IMR-90 (cell line): ENCODE measurements at regions not wholly inside any gene's neighbourhood (a gene's known extent, or its start where the extent isn't known, plus 50 kb on each side); places are given as distances from the start of the nearest gene placed in this dataset.
"Not testable (repeated sequence)": the region's sequence is repeated elsewhere in the genome, so short reads cannot be mapped to it uniquely, and the experiment has no call there.

ENCODE experiments used
- ATAC-seq: fragments of 200-7000 bp; cut with Tn5 transposase; 2 replicates; pipeline ENCODE4 v1.9.1; 2020; ENCODE audit warnings: low read depth, mild to moderate bottlenecking, moderate library complexity
- BruUV-seq: library from RNA; stranded (reverse); fragments of 400-500 nt; replicated peaks from 2 replicates; lab custom pipeline; 2021; lab: Mats Ljungman, UMichigan
- CTCF ChIA-PET: fragments of 300-600 bp; formaldehyde crosslinking; extraction: SDS; loops from one replicate; lab custom pipeline; 2021; ENCODE audit warnings: antibody characterized with exemption; lab: Yijun Ruan, JAX
- POLR2A ChIA-PET: fragments of 300-600 bp; sonication (Branson Sonifier 250); formaldehyde crosslinking; loops from one replicate; lab custom pipeline; 2022; ENCODE audit warnings: antibody characterized with exemption; ENCODE audit not compliant: unreplicated experiment; lab: Charles Lee
- DNase-seq: peaks from one replicate; pipeline ENCODE4 v3.0.0; 2013
- H2AFZ ChIP-seq: replicated peaks from 2 replicates; pipeline ENCODE3; 2013; ENCODE audit warnings: low read length, mild to moderate bottlenecking; ENCODE audit not compliant: poor library complexity
- H2AK5ac ChIP-seq: 2 replicates; pipeline ENCODE4 v1.6.1; 2013; ENCODE audit warnings: low read depth, low read length, inconsistent platforms
- H2AK9ac ChIP-seq: replicated peaks from 2 replicates; pipeline ENCODE3; 2013; ENCODE audit warnings: mild to moderate bottlenecking, low read depth, low read length, moderate library complexity; ENCODE audit not compliant: poor library complexity
- H2BK120ac ChIP-seq: 2 replicates; pipeline ENCODE4 v1.6.1; 2013; ENCODE audit warnings: low read depth, low read length, inconsistent platforms
- H2BK15ac ChIP-seq: 3 replicates; pipeline ENCODE4 v1.6.1; 2013; ENCODE audit warnings: low read depth, low read length, inconsistent platforms
- H2BK20ac ChIP-seq: 2 replicates; pipeline ENCODE4 v1.6.1; 2013; ENCODE audit warnings: low read depth, mild to moderate bottlenecking, inconsistent platforms, low read length, moderate library complexity
- H2BK5ac ChIP-seq: 2 replicates; pipeline ENCODE4 v1.6.1; 2013; ENCODE audit warnings: mild to moderate bottlenecking, low read depth, low read length, inconsistent platforms; ENCODE audit not compliant: poor library complexity, severe bottlenecking
- H3K14ac ChIP-seq: replicated peaks from 2 replicates; pipeline ENCODE4 v1.6.1; 2013; ENCODE audit warnings: low read depth, low read length, inconsistent platforms
- H3K18ac ChIP-seq: 2 replicates; pipeline ENCODE4 v1.6.1; 2013; ENCODE audit warnings: low read depth, low read length, control low read depth
- H3K23ac ChIP-seq: 2 replicates; pipeline ENCODE4 v1.6.1; 2013; ENCODE audit warnings: low read depth, low read length, inconsistent platforms
- H3K27ac ChIP-seq: 2 replicates; pipeline ENCODE4 v1.5.1; 2013; ENCODE audit warnings: mild to moderate bottlenecking, control low read depth, low read length; ENCODE audit not compliant: insufficient read depth
- H3K27me3 ChIP-seq: 2 replicates; pipeline ENCODE4 v1.6.1; 2013; ENCODE audit warnings: low read length; ENCODE audit not compliant: control insufficient read depth, insufficient read depth
- H3K36me3 ChIP-seq: 2 replicates; pipeline ENCODE4 v1.6.1; 2013; ENCODE audit warnings: low read length, mixed read lengths; ENCODE audit not compliant: control insufficient read depth, insufficient read depth
- H3K4ac ChIP-seq: 2 replicates; pipeline ENCODE4 v1.6.1; 2013; ENCODE audit warnings: low read depth, low read length, inconsistent platforms
- H3K4me1 ChIP-seq: 2 replicates; pipeline ENCODE4 v1.6.1; 2013; ENCODE audit warnings: low read length, mixed read lengths; ENCODE audit not compliant: control insufficient read depth, insufficient read depth
- H3K4me2 ChIP-seq: 2 replicates; pipeline ENCODE4 v1.6.1; 2013; ENCODE audit warnings: low read depth, mild to moderate bottlenecking, control low read depth, low read length, moderate library complexity
- H3K4me3 ChIP-seq: 2 replicates; pipeline ENCODE4 v1.5.1; 2013; ENCODE audit warnings: low read depth, mild to moderate bottlenecking, control low read depth, low read length, moderate library complexity; ENCODE audit not compliant: insufficient read depth
- H3K56ac ChIP-seq: 2 replicates; pipeline ENCODE4 v1.6.1; 2013; ENCODE audit warnings: low read length, inconsistent platforms; ENCODE audit not compliant: insufficient read depth; ENCODE audit errors: extremely low read depth
- H3K79me1 ChIP-seq, 2 experiments: 2 replicates each; pipeline ENCODE4 v1.6.1; 2013; ENCODE audit warnings: low read length in 2 of 2, inconsistent platforms in 1 of 2, low read depth in 1 of 2
- H3K9ac ChIP-seq: 2 replicates; pipeline ENCODE4 v1.6.1; 2013; ENCODE audit warnings: low read depth, low read length, control low read depth
- H3K9me1 ChIP-seq: 2 replicates; pipeline ENCODE4 v1.6.1; 2013; ENCODE audit warnings: low read length, inconsistent platforms; ENCODE audit not compliant: insufficient read depth
- H3K9me3 ChIP-seq: 2 replicates; pipeline ENCODE4 v1.6.1; 2013; ENCODE audit warnings: low read length; ENCODE audit not compliant: control insufficient read depth, insufficient read depth
- H4K20me1 ChIP-seq: 2 replicates; pipeline ENCODE4 v1.6.1; 2013; ENCODE audit warnings: low read length, inconsistent platforms; ENCODE audit not compliant: insufficient read depth
- H4K5ac ChIP-seq: 2 replicates; pipeline ENCODE4 v1.6.1; 2013; ENCODE audit warnings: mild to moderate bottlenecking, low read depth, low read length, control low read depth
- H4K8ac ChIP-seq, 2 experiments: 2 replicates each; pipeline ENCODE4 v1.6.1; 2013; ENCODE audit warnings: low read depth in 2 of 2, low read length in 2 of 2, control low read depth in 1 of 2, inconsistent platforms in 1 of 2
- H4K91ac ChIP-seq: 2 replicates; pipeline ENCODE4 v1.6.1; 2013; ENCODE audit warnings: low read depth, low read length, inconsistent platforms; ENCODE audit not compliant: insufficient read depth
- ELK1 ChIP-seq: fragments of 150-350 bp; IDR thresholded peaks from 2 replicates; pipeline ENCODE4 v1.6.1; 2016; ENCODE audit warnings: low read depth, mild to moderate bottlenecking, low read length, moderate library complexity, borderline replicate concordance
- MAZ ChIP-seq: IDR thresholded peaks from 2 replicates; pipeline ENCODE4 v1.6.1; 2012; ENCODE audit warnings: low read depth, mild to moderate bottlenecking, low read length, improper control_type of control experiment, moderate library complexity, borderline replicate concordance
- NFE2L2 ChIP-seq: fragments of 150-350 bp; IDR thresholded peaks from 2 replicates; pipeline ENCODE4 v1.6.1; 2016; ENCODE audit warnings: low read depth, mild to moderate bottlenecking, low read length
- RCOR1 ChIP-seq: IDR thresholded peaks from 2 replicates; pipeline ENCODE4 v1.6.1; 2012; ENCODE audit warnings: mild to moderate bottlenecking, low read length, improper control_type of control experiment; ENCODE audit not compliant: insufficient replicate concordance
- WGBS, 2 experiments: methylation state at CpG; one replicate each; pipeline versions ENCODE4 v1.1.5 to v1.1.7; 2013; ENCODE audit warnings: missing lambda C conversion rate in 2 of 2; ENCODE audit not compliant: insufficient read length in 1 of 2; ENCODE audit errors: extremely low coverage in 2 of 2; 5-methylcytosine and 5-hydroxymethylcytosine counted together
- dilution Hi-C: fragments of 300-500 bp; cut with HindIII; formaldehyde crosslinking; loops from one replicate; pipeline ENCODE4 v1.14.3; 2018; ENCODE audit warnings: low sequenced_read_pairs; ENCODE audit not compliant: unreplicated experiment
- in situ Hi-C: fragments of 300-500 bp; cut with MboI; formaldehyde crosslinking; loops from 3 replicates; pipeline ENCODE4 v1.14.3; 2019; ENCODE audit warnings: low sequenced_read_pairs, inconsistent platforms, mixed read lengths
- intact Hi-C: fragments of 100-400 bp; cut with micrococcal nuclease; formaldehyde crosslinking; loops from 2 replicates; pipeline ENCODE4 v1.10.0; 2022

- Histone ChIP-seq H3K79me1 (no peaks in the 10 kb centered on the region), H3K14ac (no peak overlapping the region), H3K4ac (no peak overlapping the region), H3K23ac (no peak overlapping the region), H3K9me3 (no peaks in the 10 kb centered on the region), H2AK9ac (no peak overlapping the region), H2BK15ac (no peak overlapping the region), H3K9me1 (no peaks in the 10 kb centered on the region), H4K5ac (no peak overlapping the region), H2AK5ac (no peak overlapping the region), H2BK5ac (no peak overlapping the region), H3K56ac (no peak overlapping the region), H3K9ac (no peak overlapping the region), H3K4me2 (no peak overlapping the region), H3K4me1 (no peaks in the 10 kb centered on the region), H2BK20ac (no peak overlapping the region), H4K20me1 (no peaks in the 10 kb centered on the region), H2AFZ (no peak overlapping the region), H3K18ac (no peak overlapping the region), H3K27me3 (peaks cover 7% of the 10 kb centered on the region), H4K91ac (no peak overlapping the region), H3K4me3 (no peak overlapping the region), H3K36me3 (no peaks in the 10 kb centered on the region), H2BK120ac (no peak overlapping the region), H4K8ac (no peak overlapping the region), H3K27ac (no peak overlapping the region)
- DNase-seq (no peak), ATAC-seq (no peak)
- 65% methylated on average over 4 of the region's 4 CpGs; no CpG with 5 or more reads in 1 of the 2 experiments for WGBS, 2 experiments
- no peak for TF ChIP-seq ELK1
- no peak for TF ChIP-seq MAZ
- no peak for TF ChIP-seq RCOR1
- TF ChIP-seq NFE2L2: no peak
- dilution Hi-C loops: no loop called here
- POLR2A ChIA-PET: no interaction called here
- CTCF ChIA-PET: no interaction called here
- intact Hi-C loops: no loop called here
- in situ Hi-C loops: no loop called here
- no TSS peak for BruUV-seq
Measured at GRCh38 chr15:77874063-77874462, 203.4 kb downstream of the TBC1D2B start.

- BruUV-seq, H3K27ac ChIP-seq, H3K23ac ChIP-seq, ATAC-seq, H3K9me3 ChIP-seq, H3K14ac ChIP-seq, H3K4ac ChIP-seq, H4K20me1 ChIP-seq, H4K8ac ChIP-seq, H4K91ac ChIP-seq, H3K56ac ChIP-seq, in situ Hi-C loops, H2BK120ac ChIP-seq, H4K5ac ChIP-seq, H3K27me3 ChIP-seq, dilution Hi-C loops, DNase-seq, H3K9ac ChIP-seq, H3K36me3 ChIP-seq, intact Hi-C loops, POLR2A ChIA-PET, H3K4me3 ChIP-seq, H2AK9ac ChIP-seq, H2AFZ ChIP-seq, H2BK5ac ChIP-seq, H3K79me1 ChIP-seq, CTCF ChIA-PET, H3K9me1 ChIP-seq, H3K4me1 ChIP-seq, H2AK5ac ChIP-seq, H3K4me2 ChIP-seq, H3K18ac ChIP-seq, H2BK15ac ChIP-seq, H2BK20ac ChIP-seq: not testable (repeated sequence)
- 78% methylated on average over 6 of the region's 18 CpGs; no CpG with 5 or more reads in 1 of the 2 experiments for WGBS, 2 experiments
Measured at GRCh38 chr15:77872521-77873425, 204.7 kb downstream of the TBC1D2B start.
